ENCODE measurements at regions not wholly inside any gene's neighbourhood (a gene's known extent, or its start where the extent isn't known, plus 50 kb on each side); places are given as distances from the start of the nearest gene placed in this dataset.

- no peak for ATAC-seq
- intact Hi-C loops (cut with micrococcal nuclease) = no loop called here
- no peaks in the 10 kb centered on the region for H3K36me3 Mint-ChIP-seq (ENCODE audit: low read depth)
Observed at GRCh38 chr19:28869459-28869858, 343.5 kb downstream of the UQCRFS1 start.

GRCh38 chr19:28868836-28869235 is 344.1 kb downstream of the UQCRFS1 start:
- no peak for TF ChIP-seq CTCF (IDR thresholded peaks at IDR 0.05)
- Mint-ChIP-seq H3K27me3 (peaks cover 3% of the 10 kb centered on the region), H3K4me3 (no peak overlapping the region), H3K4me1 (ENCODE audit: low read depth) (no peaks in the 10 kb centered on the region), H3K36me3 (ENCODE audit: low read depth) (no peaks in the 10 kb centered on the region), H3K27ac (no peak overlapping the region), H3K9me3 (no peaks in the 10 kb centered on the region)
- ChIA-PET CTCF (no interaction called here), POLR2A (no interaction called here)
- no peak for DNase-seq
- intact Hi-C loops (cut with micrococcal nuclease) = no loop called here
- no peak for ATAC-seq

More at GRCh38 chr19:28869459-28869858, 343.5 kb downstream of the UQCRFS1 start:
- ChIA-PET CTCF (no interaction called here), POLR2A (no interaction called here)
- Mint-ChIP-seq H3K27me3 (peaks cover 3% of the 10 kb centered on the region), H3K27ac (no peak overlapping the region), H3K9me3 (no peaks in the 10 kb centered on the region), H3K4me1 (ENCODE audit: low read depth) (no peaks in the 10 kb centered on the region), H3K4me3 (no peak overlapping the region)
- DNase-seq = no peak
- TF ChIP-seq CTCF (IDR thresholded peaks at IDR 0.05) = no peak

- CTCF ChIA-PET = no interaction called here
- no peak overlapping the region for H3K27ac Mint-ChIP-seq
Observed at GRCh38 chr19:28867978-28868377, 345.0 kb downstream of the UQCRFS1 start.

GRCh38 chr19:28864577-28865042 is 348.3 kb downstream of the UQCRFS1 start:
- intact Hi-C loops (cut with micrococcal nuclease) = no loop called here
- ChIA-PET POLR2A (no interaction called here), CTCF (interaction anchor here (2.6 kb wide), 1 partner anchor 15 kb away, joined by 8 read pairs; no protein-coding TSS in a partner anchor)
- no peak for TF ChIP-seq CTCF (IDR thresholded peaks at IDR 0.05)
- Mint-ChIP-seq H3K27ac (no peak overlapping the region), H3K27me3 (no peaks in the 10 kb centered on the region), H3K9me3 (no peaks in the 10 kb centered on the region), H3K4me3 (no peak overlapping the region), H3K4me1 (ENCODE audit: low read depth) (no peaks in the 10 kb centered on the region), H3K36me3 (ENCODE audit: low read depth) (no peaks in the 10 kb centered on the region)
- no peak for DNase-seq
- ATAC-seq = no peak

More at GRCh38 chr19:28867978-28868377, 345.0 kb downstream of the UQCRFS1 start:
- ATAC-seq (no peak), DNase-seq (no peak)
- peaks cover 3% of the 10 kb centered on the region for H3K27me3 Mint-ChIP-seq
- H3K36me3 Mint-ChIP-seq (ENCODE audit: low read depth) = no peaks in the 10 kb centered on the region
- POLR2A ChIA-PET = no interaction called here
- H3K4me3 Mint-ChIP-seq = no peak overlapping the region
- intact Hi-C loops (cut with micrococcal nuclease) = no loop called here
- no peaks in the 10 kb centered on the region for H3K4me1 Mint-ChIP-seq (ENCODE audit: low read depth)
- H3K9me3 Mint-ChIP-seq = no peaks in the 10 kb centered on the region
- TF ChIP-seq CTCF (IDR thresholded peaks at IDR 0.05) = no peak

GRCh38 chr19:28864024-28864503 is 348.9 kb downstream of the UQCRFS1 start:
- ATAC-seq (no peak), DNase-seq (no peak)
- Mint-ChIP-seq H3K36me3 (ENCODE audit: low read depth) (no peaks in the 10 kb centered on the region), H3K27me3 (no peaks in the 10 kb centered on the region), H3K9me3 (no peaks in the 10 kb centered on the region), H3K4me3 (no peak overlapping the region), H3K4me1 (ENCODE audit: low read depth) (no peaks in the 10 kb centered on the region), H3K27ac (no peak overlapping the region)
- CTCF ChIA-PET = interaction anchor here (2.6 kb wide), 1 partner anchor 15 kb away, joined by 8 read pairs; no protein-coding TSS in a partner anchor
- POLR2A ChIA-PET = no interaction called here
- intact Hi-C loops (cut with micrococcal nuclease) = no loop called here
- no peak for TF ChIP-seq CTCF (IDR thresholded peaks at IDR 0.05)

All from activated CD8-positive, alpha-beta T cell treated with anti-CD3 and anti-CD28 coated beads for 36 hours (primary cell).